Anterior cingulate cortex (tissue), 58 donors: ENCODE measurements at regions not wholly inside any gene's neighbourhood (a gene's known extent, or its start where the extent isn't known, plus 50 kb on each side); places are given as distances from the start of the nearest gene placed in this dataset.
A peak's percentile ranks its signal among the peaks of the same experiment; 100 is the strongest.

Experiments
- DNase-seq, 58 donors: peaks; one replicate each; lab custom pipeline; 2025; lab: John Stamatoyannopoulos, UW

GRCh38 chr3:31172336-31172735, 277.9 kb upstream of the GADL1 start:
- DNase-seq, result no peak

- DNase-seq, result no peak
These were observed 278.8 kb upstream of the GADL1 start for GRCh38 chr3:31173118-31173718.

- DNase-seq, result no peak
These were observed 279.6 kb upstream of the GADL1 start for GRCh38 chr3:31174079-31174478.

DNA sequence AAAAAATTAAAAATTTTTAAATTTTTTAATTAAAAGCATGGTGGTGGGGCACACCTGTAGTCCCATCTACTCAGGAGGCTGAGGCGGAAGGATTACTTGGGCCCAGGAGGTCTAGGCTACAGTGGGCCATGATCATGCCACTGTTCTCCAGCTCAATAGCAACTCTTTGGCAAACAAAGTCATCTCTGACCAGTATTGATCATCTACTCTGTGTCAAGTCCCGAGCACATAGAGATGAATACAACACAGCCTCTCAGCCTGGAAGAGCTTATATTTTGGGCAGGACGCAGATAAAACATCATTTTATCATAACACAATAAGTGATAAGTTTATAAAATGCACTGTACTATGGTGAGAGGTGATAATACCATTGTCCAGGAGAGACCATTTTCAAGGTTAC, 281.6 kb upstream of the GADL1 start:
- no peak for DNase-seq

DNA sequence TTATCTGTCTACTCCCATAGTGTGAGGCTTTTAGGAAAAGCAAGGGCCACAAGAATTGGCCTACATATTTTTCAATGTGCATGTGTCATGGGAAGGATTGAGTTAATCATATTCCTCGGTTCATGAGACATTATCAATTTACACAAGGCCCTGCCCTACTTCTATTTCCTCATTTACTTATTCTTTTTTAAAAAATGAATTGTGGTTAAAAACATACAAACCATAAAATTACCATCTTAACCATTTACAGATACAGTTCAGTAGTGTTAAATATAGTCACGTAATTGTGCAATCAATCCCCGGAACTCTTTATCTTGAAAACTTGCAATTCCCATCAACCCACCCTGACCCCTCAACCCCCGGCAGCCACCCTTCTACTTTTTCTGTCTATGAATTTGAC, 284.0 kb upstream of the GADL1 start:
- DNase-seq, result no peak

DNA sequence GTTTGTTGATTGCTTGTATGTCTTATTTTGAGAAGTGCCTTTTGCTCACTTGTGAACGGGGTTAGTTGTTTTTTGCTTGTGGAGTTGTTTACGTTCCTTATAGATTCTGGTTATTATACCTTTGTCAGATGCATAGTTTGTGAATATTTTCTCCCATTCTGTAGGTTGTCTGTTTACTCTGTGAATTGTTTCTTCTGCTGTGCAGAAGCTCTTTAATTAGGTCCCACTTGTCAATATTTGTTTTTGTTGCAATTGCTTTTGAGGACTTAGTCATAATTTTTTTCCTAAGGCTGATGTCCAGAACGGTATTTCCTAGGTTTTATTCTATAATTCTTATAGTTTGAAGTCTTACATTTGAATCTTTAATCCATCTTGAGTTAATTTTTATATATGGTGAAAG, 285.3 kb upstream of the GADL1 start:
- DNase-seq, result no peak

- DNase-seq, result no peak
These were observed 285.8 kb upstream of the GADL1 start for GRCh38 chr3:31180274-31180673.

- DNase-seq, result no peak
These were observed 287.2 kb upstream of the GADL1 start for GRCh38 chr3:31181661-31182060.

DNA sequence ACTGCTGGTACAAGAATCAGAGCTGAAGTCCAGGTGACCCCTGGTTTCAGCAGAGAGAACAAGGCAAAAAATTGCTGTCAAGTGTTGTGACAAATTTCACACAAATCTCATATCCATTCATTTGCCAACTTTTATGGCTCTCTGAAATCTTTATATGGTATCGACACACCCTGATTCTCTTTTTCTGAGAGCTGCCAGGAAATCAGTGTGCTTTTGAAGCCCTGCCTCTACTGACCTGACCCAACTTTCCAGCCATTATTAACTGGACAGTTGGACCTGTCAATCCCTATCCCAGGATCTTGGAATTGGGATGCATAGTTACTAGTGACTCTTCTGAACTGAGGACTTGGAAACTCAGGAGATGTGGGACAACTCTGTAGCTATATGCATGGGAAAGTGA, 288.2 kb upstream of the GADL1 start:
- no peak for DNase-seq

GRCh38 chr3:31184261-31185061, 290.0 kb upstream of the GADL1 start:
- no peak for DNase-seq

DNA sequence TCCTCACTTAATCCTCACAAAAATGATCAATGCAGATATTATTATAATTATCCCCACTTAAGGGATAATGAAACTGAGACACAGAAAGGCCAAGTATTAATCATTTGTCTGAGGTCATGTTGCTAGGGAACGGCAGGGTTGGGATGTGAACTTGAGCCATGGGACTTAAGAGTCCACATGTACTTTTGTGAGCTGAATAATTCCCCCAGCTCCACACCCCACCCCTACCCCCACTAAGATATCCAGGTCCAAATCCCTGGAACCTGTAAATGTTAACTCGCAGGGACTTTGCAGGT, 290.5 kb upstream of the GADL1 start:
- DNase-seq, result no peak

DNA sequence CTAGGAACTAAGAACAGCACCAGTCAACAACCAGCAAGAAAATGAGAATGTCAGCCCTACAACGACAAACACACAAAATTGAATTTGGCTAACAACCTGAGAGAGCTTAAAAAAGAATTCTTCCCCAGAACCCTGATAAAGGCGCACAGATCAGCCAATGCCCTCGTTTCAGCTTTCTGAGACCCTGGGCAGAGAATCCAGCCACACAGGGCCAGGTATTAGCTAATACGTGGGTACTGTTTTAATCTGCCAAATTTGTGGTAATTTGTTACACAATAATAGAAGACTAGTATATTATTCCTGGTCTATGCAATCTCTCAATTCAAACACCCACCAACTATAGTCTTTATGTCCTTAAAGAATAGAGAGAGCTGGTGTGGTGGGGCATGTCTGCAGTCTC, 291.6 kb upstream of the GADL1 start:
- DNase-seq, result no peak

DNA sequence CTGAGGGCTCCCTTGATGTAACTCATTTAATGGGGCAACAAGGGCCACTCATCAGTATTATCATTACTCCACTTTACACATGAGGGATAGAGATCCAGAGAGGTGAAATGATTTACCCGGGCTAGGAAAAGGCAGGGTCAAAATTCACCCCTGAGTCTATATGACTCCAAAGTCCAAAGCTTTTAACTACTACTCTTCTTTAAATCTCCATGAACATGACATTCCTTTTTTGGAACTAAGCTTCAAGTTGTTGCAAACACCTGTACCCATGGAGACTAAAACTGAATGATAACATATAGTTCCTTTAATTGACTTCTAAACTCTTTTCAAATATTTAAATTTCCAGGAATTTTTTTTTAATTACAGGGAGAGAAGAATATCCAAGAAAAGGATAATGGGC, 292.9 kb upstream of the GADL1 start:
- no peak for DNase-seq

GRCh38 chr3:31188112-31188511, 293.7 kb upstream of the GADL1 start:
- DNase-seq, result peak in 7 of 58 donors; percentile 1 to 8 (median 3)

DNA sequence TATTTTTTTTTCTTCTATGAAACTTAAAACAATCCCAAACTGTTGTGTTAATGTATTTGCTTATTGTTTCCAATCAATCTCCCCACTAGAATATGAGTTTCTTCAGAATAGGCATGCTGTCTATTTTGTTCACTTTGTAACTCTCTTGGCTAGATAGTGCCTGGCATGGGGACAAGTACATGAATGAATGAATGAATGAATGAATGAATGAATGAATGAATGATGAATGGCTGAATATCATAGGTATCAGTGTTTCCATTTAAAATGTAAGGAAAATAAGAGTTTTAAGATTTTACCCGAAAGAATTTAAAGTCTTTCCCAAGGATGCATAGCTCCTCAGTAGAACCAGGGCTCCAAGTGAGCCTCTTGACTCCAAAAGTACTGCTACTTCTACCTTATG, 294.9 kb upstream of the GADL1 start:
- DNase-seq, result no peak

DNA sequence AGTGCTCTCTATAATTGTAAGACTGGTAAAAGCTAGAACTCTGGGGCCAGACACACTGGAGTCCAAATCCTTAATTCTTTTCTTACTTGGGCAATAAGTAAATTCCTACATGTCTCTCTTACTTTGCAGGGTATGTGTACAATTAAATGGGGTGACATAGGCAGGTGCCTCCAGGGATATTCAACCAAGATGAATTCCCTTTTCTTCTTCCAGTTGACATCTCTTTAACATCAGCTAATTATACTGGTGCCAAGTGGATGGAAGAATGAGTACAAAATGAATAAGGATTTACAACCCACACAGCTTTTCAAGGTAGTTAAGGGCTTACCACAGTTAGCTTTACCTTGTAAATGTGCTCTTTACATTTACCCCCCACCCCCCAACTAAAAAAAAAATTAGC, 295.5 kb upstream of the GADL1 start:
- DNase-seq, result no peak

DNA sequence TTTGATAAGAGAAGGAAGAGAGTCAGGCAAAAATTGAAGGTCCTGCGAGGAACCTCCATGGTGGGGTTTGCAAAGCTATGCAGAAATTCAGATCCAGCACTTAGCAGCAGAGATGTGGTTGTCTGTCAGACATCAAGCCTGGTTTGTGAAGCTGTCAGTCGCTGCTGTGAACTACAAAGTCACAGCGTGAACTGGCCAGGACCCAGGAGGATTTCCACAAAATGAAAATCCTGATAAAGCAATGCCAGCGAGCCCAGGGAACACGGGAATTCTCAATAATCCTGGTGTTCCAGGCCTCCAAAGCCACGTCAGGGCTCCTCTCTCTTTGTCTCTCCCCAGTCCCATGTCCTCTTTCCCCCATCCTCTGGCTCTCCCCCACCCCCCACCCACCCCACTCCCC, 296.9 kb upstream of the GADL1 start:
- DNase-seq, result no peak

GRCh38 chr3:31193429-31193828, 299.0 kb upstream of the GADL1 start:
- DNase-seq, result no peak

DNA sequence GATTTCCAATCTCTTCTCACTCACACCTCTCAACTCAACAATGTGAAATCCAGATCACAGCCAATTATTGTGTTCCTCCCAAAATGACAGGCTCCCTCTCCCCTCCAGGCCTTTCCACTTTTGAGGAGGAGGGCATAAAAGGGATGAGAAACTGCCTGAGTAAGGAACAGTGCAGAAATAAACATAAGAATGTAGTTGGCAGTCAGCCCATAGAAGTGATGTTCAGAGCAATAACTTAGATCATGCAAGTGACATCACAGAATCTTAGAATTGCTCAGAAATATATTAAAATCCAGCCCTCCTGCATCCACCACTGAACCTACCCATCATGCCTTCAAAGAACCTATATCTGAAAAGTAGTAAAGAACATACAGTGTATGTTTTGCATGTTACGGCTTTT, 299.4 kb upstream of the GADL1 start:
- no peak for DNase-seq

DNA sequence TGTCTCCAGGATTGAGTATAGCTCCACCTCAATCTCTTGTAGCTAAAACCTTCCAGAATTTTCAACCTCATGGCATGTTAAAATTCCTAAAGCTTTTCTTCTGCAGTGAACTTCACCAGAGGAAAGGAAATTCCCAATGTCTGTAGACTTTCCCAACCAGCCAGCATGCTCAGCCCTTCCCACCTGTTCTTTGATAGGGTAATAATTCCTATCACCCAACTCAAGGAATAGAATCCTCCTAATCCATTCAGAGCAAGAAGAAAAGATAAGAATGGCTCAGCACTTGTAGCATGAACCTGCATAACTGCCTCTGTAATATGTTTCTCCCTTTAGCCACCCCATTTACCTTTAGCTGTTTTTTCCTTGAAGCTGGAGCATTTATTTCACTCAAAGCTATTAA, 301.8 kb upstream of the GADL1 start:
- DNase-seq, result no peak

GRCh38 chr3:31196881-31197364, 302.5 kb upstream of the GADL1 start:
- DNase-seq, result no peak

GRCh38 chr3:31197941-31198340, 303.5 kb upstream of the GADL1 start:
- no peak for DNase-seq

GRCh38 chr3:31198890-31199289, 304.4 kb upstream of the GADL1 start:
- DNase-seq, result no peak
